ENCODE measurements at regions not wholly inside any gene's neighbourhood (a gene's known extent, or its start where the extent isn't known, plus 50 kb on each side); places are given as distances from the start of the nearest gene placed in this dataset.

- TF ChIP-seq, protein P1, sequence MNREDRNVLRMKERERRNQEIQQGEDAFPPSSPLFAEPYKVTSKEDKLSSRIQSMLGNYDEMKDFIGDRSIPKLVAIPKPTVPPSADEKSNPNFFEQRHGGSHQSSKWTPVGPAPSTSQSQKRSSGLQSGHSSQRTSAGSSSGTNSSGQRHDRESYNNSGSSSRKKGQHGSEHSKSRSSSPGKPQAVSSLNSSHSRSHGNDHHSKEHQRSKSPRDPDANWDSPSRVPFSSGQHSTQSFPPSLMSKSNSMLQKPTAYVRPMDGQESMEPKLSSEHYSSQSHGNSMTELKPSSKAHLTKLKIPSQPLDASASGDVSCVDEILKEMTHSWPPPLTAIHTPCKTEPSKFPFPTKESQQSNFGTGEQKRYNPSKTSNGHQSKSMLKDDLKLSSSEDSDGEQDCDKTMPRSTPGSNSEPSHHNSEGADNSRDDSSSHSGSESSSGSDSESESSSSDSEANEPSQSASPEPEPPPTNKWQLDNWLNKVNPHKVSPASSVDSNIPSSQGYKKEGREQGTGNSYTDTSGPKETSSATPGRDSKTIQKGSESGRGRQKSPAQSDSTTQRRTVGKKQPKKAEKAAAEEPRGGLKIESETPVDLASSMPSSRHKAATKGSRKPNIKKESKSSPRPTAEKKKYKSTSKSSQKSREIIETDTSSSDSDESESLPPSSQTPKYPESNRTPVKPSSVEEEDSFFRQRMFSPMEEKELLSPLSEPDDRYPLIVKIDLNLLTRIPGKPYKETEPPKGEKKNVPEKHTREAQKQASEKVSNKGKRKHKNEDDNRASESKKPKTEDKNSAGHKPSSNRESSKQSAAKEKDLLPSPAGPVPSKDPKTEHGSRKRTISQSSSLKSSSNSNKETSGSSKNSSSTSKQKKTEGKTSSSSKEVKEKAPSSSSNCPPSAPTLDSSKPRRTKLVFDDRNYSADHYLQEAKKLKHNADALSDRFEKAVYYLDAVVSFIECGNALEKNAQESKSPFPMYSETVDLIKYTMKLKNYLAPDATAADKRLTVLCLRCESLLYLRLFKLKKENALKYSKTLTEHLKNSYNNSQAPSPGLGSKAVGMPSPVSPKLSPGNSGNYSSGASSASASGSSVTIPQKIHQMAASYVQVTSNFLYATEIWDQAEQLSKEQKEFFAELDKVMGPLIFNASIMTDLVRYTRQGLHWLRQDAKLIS (CRISPR knock-in tag; IDR thresholded peaks at IDR 0.05; ENCODE audit: borderline replicate concordance): no peak
- TF ChIP-seq ZNF232 (CRISPR knock-in tag; IDR thresholded peaks at IDR 0.05) (no peak), NFE2L1 (CRISPR knock-in tag; IDR thresholded peaks at IDR 0.05) (no peak), SP1 (CRISPR knock-in tag; conservative IDR thresholded peaks at IDR 0.05) (no peak), JAZF1 (CRISPR knock-in tag; IDR thresholded peaks at IDR 0.05) (no peak), SOX15 (CRISPR knock-in tag; IDR thresholded peaks at IDR 0.05) (no peak)
- TF ChIP-seq, protein P2, sequence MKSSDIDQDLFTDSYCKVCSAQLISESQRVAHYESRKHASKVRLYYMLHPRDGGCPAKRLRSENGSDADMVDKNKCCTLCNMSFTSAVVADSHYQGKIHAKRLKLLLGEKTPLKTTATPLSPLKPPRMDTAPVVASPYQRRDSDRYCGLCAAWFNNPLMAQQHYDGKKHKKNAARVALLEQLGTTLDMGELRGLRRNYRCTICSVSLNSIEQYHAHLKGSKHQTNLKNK (CRISPR knock-in tag; IDR thresholded peaks at IDR 0.05): no peak
- TF ChIP-seq, protein P3, sequence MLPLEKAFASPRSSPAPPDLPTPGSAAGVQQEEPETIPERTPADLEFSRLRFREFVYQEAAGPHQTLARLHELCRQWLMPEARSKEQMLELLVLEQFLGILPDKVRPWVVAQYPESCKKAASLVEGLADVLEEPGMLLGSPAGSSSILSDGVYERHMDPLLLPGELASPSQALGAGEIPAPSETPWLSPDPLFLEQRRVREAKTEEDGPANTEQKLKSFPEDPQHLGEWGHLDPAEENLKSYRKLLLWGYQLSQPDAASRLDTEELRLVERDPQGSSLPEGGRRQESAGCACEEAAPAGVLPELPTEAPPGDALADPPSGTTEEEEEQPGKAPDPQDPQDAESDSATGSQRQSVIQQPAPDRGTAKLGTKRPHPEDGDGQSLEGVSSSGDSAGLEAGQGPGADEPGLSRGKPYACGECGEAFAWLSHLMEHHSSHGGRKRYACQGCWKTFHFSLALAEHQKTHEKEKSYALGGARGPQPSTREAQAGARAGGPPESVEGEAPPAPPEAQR (CRISPR knock-in tag; IDR thresholded peaks at IDR 0.05): no peak
Observed at GRCh38 chr2:34828481-34828880, 1229.4 kb upstream of the FAM98A start (continued).

DNA sequence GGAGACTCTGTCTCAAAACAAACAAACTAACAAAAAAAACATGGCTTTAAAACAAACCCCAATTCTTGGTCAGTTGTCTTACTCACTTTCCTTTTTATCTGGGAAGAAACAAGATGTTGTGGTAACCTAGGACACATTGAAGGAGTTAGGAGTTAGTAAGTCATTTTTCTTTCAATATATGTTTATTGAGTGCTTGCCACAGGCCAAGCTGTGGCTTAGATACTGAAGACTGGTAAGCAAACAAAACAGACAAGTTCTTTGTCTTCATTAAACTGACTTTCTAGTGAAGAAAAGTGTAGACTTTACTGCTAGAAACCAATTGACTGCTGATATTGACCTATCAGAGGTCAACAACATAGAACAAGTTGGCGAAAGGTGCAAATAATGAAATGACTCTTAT lies 1228.3 kb upstream of the FAM98A start:
- DNase-seq (ENCODE audit: low spot score) (no peak), ATAC-seq (no peak)
- H3K27me3 Mint-ChIP-seq (ENCODE audit: low read depth): no peaks in the 10 kb centered on the region; the same call in 1 of the 2 replicates
- peaks cover 6% of the 10 kb centered on the region; the same call in 1 of the 2 replicates for H3K9me3 Mint-ChIP-seq
- ChIA-PET CTCF (no interaction called here), POLR2A (no interaction called here)
- H3K36me3 Mint-ChIP-seq: no peaks in the 10 kb centered on the region
- no peak overlapping the region for H3K4me3 Mint-ChIP-seq
- no peak overlapping the region for H3K27ac Mint-ChIP-seq
- H3K4me1 Mint-ChIP-seq: peaks cover 13% of the 10 kb centered on the region
- TF ChIP-seq ZNF396 (CRISPR knock-in tag; IDR thresholded peaks at IDR 0.05; ENCODE audit: borderline replicate concordance) (no peak), ZNF232 (CRISPR knock-in tag; IDR thresholded peaks at IDR 0.05) (no peak), ELF4 (CRISPR knock-in tag; IDR thresholded peaks at IDR 0.05; ENCODE audit: low read depth) (no peak), ZNF512 (CRISPR knock-in tag; IDR thresholded peaks at IDR 0.05; ENCODE audit: borderline replicate concordance) (no peak), GTF2I (CRISPR knock-in tag; conservative IDR thresholded peaks at IDR 0.05) (no peak), E2F4 (CRISPR knock-in tag; IDR thresholded peaks at IDR 0.05; ENCODE audit: borderline replicate concordance, low read depth) (no peak), ATF1 (CRISPR knock-in tag; IDR thresholded peaks at IDR 0.05) (no peak), ZNF121 (CRISPR knock-in tag; IDR thresholded peaks at IDR 0.05) (no peak), CREM (CRISPR knock-in tag; IDR thresholded peaks at IDR 0.05) (no peak)
- TF ChIP-seq, protein P2 (CRISPR knock-in tag; IDR thresholded peaks at IDR 0.05): no peak
- TF ChIP-seq, protein P4, sequence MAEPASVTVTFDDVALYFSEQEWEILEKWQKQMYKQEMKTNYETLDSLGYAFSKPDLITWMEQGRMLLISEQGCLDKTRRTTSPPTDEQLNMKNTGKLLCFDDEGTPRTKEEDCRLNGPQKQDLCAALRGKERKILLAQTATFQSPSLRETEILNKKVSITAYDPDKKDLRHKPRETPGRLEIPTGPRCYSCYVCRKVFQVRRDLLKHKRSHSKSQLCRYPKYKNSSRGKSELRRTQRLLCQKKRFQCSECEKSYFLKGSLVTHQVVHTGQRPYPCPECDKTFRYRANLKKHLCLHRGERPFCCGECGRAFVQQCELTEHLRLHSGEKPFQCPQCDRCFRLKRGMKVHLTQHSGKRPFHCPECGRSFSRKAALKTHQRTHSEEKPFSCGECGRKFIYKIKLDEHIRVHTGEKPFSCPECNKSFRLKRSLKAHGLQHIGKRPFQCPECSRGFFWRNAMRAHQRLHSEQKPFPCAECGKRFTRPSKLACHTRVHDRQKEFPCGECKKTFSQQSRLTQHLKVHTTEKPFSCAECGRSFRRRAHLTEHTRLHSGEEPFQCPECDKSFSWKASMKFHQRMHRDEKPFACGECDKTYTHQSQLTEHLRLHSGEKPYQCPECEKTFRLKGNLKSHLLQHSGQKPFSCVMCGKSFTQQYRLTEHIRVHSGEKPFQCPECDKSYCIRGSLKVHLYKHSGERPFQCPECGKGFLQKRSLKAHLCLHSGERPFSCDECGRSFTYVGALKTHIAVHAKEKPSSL (CRISPR knock-in tag; conservative IDR thresholded peaks at IDR 0.05): no peak
- TF ChIP-seq, protein P5, sequence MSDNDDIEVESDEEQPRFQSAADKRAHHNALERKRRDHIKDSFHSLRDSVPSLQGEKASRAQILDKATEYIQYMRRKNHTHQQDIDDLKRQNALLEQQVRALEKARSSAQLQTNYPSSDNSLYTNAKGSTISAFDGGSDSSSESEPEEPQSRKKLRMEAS (CRISPR knock-in tag; IDR thresholded peaks at IDR 0.05): no peak
- TF ChIP-seq, protein P6, sequence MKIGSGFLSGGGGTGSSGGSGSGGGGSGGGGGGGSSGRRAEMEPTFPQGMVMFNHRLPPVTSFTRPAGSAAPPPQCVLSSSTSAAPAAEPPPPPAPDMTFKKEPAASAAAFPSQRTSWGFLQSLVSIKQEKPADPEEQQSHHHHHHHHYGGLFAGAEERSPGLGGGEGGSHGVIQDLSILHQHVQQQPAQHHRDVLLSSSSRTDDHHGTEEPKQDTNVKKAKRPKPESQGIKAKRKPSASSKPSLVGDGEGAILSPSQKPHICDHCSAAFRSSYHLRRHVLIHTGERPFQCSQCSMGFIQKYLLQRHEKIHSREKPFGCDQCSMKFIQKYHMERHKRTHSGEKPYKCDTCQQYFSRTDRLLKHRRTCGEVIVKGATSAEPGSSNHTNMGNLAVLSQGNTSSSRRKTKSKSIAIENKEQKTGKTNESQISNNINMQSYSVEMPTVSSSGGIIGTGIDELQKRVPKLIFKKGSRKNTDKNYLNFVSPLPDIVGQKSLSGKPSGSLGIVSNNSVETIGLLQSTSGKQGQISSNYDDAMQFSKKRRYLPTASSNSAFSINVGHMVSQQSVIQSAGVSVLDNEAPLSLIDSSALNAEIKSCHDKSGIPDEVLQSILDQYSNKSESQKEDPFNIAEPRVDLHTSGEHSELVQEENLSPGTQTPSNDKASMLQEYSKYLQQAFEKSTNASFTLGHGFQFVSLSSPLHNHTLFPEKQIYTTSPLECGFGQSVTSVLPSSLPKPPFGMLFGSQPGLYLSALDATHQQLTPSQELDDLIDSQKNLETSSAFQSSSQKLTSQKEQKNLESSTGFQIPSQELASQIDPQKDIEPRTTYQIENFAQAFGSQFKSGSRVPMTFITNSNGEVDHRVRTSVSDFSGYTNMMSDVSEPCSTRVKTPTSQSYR (CRISPR knock-in tag; IDR thresholded peaks at IDR 0.05): no peak
- TF ChIP-seq, protein P7, sequence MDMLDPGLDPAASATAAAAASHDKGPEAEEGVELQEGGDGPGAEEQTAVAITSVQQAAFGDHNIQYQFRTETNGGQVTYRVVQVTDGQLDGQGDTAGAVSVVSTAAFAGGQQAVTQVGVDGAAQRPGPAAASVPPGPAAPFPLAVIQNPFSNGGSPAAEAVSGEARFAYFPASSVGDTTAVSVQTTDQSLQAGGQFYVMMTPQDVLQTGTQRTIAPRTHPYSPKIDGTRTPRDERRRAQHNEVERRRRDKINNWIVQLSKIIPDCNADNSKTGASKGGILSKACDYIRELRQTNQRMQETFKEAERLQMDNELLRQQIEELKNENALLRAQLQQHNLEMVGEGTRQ (CRISPR knock-in tag; IDR thresholded peaks at IDR 0.05): no peak

Measured in WTC11 (cell line).